HG02885 (cell line): ENCODE measurements at regions not wholly inside any gene's neighbourhood (a gene's known extent, or its start where the extent isn't known, plus 50 kb on each side); places are given as distances from the start of the nearest gene placed in this dataset.

Experiments used
- ATAC-seq: cut with Tn5 transposase; IDR thresholded peaks from one replicate; pipeline ENCODE4 v1.9.1; 2021; ENCODE audit warnings: mild to moderate bottlenecking; ENCODE audit not compliant: unreplicated experiment, poor library complexity

DNA sequence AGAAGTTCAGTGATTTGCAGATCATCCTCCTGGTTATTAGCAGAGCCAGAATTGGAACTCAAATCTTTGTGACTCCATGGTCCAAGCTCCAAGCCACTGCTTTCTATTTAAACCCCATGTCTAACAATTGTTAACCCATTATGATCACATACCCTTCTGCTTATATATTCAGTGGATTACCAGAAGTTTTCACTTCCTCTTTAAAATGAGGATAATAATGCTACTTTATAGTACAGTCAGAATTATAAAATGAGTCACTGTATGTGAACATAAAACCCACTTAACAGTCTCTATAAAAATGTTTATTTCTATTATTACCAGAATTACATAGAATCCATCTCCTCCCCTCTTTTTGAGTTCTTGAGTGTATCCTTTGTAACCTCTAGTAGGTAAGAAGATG lies 550.7 kb upstream of the DPPA4 start:
- no peak for ATAC-seq

DNA sequence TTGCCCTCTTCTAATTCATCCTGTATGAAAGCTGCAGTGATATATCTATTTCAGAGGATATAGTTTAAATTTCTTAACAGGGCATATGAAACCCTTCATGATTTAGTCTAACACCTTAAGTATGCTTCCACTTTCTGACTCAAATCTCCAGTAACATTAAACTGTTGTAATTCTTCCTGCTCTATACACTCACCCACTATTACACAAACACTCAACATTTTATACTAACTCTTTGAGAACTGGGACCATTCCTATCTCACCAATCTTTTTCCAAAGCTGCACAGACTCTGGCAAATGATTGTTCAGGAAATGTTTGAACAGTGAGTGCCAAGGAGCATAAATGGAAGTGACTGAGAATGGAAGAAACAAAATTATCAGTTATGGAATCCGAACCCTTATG lies 560.4 kb upstream of the DPPA4 start:
- ATAC-seq, result no peak

GRCh38 chr3:109899925-109900324 lies 562.6 kb upstream of the DPPA4 start:
- ATAC-seq, result no peak

- ATAC-seq, result no peak
Measured at GRCh38 chr3:109900783-109901182, 563.4 kb upstream of the DPPA4 start.

DNA sequence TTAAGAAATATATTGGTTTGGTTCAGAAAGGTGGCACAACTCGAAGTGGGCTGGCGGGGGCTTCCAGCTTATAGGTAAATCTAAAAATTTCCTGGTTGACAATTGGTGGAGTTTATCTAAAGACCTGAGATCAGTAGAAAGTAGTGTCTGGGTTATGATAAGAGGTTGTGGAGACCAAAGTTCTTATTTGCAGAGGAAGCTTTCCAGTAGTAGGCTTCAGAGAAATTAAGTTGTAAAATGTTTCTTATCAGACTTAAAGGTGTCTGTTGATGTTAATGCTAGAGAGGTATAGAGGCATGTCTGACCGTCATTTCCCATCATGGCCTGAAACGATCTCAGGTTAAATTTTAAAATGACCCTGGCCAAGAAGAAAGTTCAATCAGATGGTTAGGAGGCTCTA lies 565.2 kb upstream of the DPPA4 start:
- ATAC-seq, result no peak

DNA sequence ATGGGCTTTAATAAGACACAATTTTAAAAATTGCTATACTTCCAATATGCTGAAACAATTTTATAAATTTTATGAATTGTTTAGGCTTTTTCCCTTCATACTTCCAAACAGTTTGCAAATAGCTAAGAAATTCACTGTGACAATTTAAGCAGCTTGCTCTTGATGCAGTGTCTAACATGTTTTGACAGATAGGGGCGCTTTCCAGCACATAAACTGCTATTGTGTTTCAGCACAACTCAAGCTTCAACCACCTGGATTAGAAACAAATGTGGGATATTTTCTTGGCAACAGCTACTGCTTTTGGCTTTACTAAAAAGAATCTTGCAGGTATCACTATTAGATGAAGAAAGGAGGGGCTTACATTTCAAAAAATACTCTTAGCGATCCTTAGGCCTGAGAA lies 565.8 kb upstream of the DPPA4 start:
- no peak for ATAC-seq

DNA sequence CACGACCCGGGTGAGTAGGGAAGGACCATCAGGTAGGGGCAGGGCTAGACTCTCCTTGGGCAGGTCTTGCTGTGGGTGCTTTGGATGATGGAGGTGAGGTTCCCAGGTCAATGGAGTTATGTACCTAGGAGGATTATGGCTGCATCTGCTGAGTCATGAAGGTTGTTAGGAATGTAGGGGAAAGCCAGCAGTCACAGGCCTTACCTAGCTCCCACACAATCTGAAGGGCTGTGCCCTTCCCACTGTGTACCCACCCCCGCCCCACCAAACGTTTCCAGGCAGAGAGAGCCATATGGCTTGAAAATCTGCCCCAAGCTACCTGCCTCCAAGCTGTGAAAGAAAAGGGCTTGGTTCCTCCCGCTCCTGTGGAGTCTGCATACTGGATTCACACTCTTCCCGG lies 573.4 kb upstream of the DPPA4 start:
- ATAC-seq, result no peak

DNA sequence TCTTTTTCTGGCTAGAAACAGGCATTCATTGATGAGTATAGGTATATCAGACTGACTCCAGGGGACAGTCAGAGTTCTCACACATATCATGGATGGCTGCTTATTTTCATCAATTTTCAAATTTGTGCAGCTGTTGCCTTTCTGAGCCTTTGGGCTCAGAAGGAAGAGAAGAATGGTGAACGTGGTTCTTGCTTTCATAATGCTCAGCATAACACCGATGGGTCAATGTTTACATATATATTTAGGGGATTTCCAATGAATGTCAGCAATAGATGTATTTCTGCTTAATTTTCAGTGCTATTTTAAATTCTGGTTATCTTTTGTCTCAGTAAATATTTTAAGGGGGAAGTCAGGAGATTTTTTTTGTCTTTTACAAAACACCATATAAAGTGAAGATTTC lies 581.4 kb upstream of the DPPA4 start:
- ATAC-seq, result no peak

GRCh38 chr3:109920749-109921148 lies 583.4 kb upstream of the DPPA4 start:
- ATAC-seq, result no peak

DNA sequence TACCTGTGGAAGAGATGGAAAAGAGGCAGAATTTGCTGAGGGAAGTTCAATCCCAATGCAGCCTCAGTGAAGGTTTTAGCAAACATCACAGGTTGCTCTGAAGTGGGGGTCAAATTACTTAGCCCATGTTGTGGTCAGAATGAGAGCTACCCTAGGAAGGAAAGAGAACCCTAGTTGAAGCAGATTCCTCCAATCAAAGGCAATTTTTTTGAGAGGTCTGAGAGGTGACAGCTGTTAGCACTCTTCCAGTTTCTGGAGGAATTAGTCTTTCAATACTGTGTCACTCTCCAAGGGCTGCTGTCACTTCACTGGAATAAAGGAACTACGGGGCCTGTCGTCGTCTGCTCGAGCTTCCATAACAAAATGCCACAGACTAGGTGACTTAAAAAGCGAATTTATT lies 584.2 kb upstream of the DPPA4 start:
- ATAC-seq, result no peak

- no peak for ATAC-seq
Measured at GRCh38 chr3:109922856-109923255, 585.5 kb upstream of the DPPA4 start.

DNA sequence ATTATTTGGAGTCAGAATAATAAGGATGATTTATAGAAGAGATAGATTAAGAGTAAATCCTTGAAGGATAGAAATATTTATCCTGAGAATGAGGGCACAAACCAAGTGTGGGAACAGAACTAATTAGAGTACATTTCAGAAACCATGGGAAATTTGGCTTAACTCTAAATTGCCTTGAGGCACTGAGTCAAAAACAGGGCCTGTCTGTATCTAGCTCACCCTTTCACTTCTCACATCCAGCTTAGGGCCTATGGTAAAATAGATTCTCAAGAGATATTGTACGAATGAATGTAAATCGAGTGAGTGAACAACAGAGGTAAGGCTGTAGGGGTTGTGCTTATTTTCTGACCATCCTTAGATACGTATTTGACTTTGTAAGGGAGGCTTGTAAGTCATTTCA lies 586.1 kb upstream of the DPPA4 start:
- no peak for ATAC-seq

- ATAC-seq, result no peak
Measured at GRCh38 chr3:109924196-109924595, 586.9 kb upstream of the DPPA4 start.

DNA sequence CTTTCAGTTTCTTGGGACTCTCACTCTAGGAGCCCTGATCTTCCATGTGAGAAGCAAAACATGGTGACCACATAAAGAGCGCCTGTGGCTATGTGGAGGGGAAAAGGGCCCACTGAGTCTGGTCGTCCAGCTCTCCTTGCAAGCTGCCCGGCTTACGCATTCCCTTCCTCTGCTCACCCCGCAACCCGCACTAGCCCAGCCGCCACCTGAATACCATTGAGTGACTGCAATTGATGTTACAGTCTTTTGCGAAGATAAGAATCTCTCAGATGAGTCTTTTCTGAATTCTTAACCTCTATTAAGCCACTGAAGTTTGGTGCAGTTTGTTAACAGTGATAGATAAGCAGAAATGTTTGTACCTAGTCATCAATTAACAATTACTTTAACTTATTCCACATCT lies 589.0 kb upstream of the DPPA4 start:
- ATAC-seq, result no peak

GRCh38 chr3:109927161-109927560 lies 589.8 kb upstream of the DPPA4 start:
- no peak for ATAC-seq

DNA sequence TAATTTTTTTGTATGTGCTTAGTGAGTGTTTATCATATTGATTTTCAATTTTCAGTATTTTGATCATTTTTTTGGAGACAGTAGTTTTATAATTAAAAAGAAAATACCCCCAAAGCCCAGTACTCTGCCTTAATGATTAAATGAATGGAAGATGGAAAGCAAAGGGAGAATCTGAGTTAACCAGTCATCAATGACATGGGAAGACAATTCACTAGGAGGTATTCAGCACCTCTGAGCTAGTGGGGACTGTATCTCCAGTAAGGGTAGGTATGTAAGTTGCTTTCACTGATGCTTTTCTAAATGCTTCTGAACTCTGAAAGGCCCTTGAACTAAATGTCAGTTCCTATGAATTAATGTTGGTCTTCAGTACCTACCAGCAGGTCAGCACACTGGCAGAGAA lies 590.4 kb upstream of the DPPA4 start:
- no peak for ATAC-seq

DNA sequence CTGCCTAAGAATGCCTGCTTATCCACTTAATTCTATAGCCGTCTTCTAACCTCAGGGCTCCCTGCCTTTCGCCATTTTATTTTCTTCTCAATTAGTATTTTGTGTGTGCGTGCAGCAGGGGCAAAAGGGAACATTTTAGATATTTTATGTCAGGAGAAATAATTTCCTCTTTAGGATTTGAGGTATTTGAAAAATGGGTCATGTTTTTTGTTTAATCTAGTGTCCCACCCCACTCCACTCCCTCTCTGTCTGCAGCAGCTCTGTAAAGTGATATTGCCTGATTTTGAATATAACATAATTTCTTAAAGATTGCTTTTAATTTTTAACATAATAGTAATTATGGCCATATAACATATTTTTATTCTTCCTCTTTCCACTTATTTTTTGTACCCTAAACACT lies 593.2 kb upstream of the DPPA4 start:
- ATAC-seq, result no peak

DNA sequence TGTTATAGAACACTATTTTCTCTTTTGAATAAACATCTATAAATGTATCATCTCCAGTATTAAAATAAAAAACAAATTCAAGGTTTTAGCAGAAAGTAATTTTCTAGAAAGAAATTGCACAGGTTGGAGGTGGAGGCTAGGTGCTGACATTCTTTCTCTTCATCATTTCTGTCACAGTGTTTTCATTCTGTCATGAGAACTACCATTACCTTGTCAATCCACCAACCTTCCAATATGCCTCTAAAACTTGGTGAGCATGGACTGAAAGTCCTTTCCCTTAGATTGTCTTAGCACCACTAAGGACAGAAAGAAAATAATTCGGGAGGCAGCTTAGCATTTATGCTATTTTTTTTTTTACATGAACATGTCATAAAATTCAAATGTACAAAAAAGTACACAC lies 596.2 kb upstream of the DPPA4 start:
- ATAC-seq, result no peak

DNA sequence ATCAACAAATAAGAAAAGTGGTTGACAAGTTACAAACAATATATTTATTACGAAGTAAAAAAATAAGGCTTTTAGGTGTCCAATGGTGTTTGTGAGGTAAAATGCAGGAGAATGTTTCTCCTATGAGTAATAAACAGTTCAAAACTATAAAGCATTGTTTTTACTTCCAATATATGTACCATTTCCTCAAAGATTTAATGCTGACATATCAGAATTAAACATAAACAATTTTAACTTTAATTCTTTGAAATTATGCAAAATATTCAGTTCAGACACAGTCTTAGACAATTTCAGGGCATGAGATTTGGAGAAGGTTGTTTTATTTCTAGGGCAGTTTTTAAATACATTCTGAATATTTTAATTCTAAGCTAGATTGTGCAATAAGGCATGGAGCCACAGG lies 602.5 kb upstream of the DPPA4 start:
- ATAC-seq, result no peak

DNA sequence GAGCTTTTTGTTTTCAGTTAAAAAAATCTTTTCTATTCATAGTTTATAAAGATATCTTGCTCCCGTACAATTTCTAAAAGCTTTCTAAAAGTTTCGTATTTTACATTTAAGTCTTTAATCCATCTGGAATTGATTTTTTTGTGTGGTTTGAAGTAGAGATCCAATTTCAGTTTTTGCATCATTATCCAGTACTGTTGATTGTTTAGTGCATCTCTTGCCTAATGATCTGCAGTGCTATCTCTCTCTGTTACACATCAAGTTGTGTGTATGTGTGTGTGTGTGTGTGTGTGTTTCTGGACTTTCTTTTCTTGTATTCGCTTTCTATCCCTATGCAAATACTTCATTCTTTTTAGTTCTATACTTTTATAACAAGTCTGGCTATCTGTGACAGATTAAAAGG lies 605.8 kb upstream of the DPPA4 start:
- ATAC-seq, result no peak

DNA sequence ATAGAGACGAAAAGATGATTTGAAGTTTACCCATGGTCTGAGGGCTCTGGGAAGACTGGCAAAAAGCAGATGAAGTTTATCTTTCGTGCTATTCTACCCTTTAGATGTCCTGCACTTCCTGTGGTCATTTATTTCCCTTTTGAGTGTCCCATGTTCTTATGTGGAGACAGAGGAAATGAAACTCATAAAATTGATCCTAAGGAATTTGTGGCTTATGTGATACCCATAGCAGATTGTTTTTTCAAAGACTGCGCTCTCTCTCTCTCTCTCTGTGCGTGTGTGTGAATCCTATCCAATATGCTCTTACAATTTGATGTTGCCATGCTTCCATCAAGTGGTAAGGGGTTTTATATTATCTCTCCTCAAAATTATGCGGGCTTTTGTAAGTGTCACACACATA lies 607.5 kb upstream of the DPPA4 start:
- ATAC-seq, result no peak

DNA sequence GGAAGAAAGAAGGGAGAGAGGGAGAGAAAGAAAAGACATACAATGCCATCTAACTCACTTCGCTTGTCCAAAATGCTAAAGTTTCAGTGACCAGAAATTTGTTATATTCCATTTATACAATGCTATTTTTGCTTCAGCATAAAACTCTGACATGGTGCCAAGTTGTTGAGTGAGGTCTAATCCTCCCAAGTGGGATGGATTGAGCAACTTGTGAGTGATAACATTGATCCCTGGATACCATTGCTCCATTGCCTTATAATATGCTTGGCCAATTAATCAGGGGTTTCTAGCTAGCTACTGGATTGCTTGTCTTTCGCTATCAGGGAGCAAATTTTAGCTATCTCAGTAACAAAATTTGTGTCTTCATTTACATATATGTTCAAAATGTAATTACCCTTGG lies 615.6 kb upstream of the DPPA4 start:
- ATAC-seq, result no peak

DNA sequence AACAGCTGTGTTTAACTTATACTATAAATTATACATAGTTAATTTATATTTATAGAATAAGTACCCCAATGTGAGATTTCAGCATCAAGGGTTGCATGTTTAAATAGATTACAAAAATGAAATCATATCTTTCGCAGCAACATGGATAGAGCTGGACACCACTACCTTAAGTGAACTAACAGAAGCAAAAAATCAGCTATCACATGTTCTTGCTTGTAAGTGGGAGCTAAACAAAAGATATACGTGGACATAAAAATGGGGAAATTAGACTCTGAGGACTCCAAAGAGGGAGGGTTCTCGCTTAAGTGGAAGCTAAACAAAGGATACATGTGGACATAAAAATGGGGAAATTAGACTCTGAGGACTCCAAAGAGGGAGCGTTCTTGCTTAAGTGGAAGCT lies 626.5 kb upstream of the DPPA4 start:
- no peak for ATAC-seq

DNA sequence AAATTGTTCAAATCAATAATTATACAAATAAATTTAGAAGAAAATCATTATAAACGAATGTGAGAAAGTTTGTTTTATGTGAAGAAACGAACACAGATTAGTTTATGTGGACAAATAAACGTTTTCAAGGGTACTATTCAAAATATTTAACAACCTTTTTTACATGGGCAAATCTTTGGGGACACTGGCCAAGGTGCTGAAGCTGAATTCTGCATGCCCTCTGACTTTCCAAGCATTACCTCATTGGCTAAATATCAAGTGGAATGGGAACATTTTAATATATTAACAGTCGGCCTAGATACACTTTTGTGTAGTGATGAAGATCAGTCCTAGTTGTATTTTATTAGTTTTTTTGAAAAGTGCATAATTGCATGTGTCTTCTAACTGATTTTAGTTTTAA lies 636.4 kb upstream of the DPPA4 start:
- no peak for ATAC-seq
